Non-pigmented ciliary epithelial cell (primary cell): ENCODE measurements at regions not wholly inside any gene's neighbourhood (a gene's known extent, or its start where the extent isn't known, plus 50 kb on each side); places are given as distances from the start of the nearest gene placed in this dataset.
"Not testable (repeated sequence)": the region's sequence is repeated elsewhere in the genome, so short reads cannot be mapped to it uniquely, and the experiment has no call there.

Source experiments
- DNase-seq: peaks from one replicate; pipeline ENCODE4 v3.0.0-alpha.2; 2010; ENCODE audit warnings: low read depth

GRCh38 chr14:24744641-24745040 is 110.7 kb upstream of the GZMB start:
- DNase-seq, result no peak

- peak; percentile 37 for DNase-seq
Measured at GRCh38 chr14:24741871-24742270, 107.9 kb upstream of the GZMB start.

- DNase-seq, result no peak
Measured at GRCh38 chr14:24735984-24736630, 102.1 kb upstream of the GZMB start.

- peak; percentile 19 for DNase-seq
Measured at GRCh38 chr14:24734917-24735500, 101.0 kb upstream of the GZMB start.

GRCh38 chr14:24726480-24726879 is 92.5 kb upstream of the GZMB start:
- no peak for DNase-seq

- DNase-seq, result no peak
Measured at GRCh38 chr14:24725311-24725710, 91.3 kb upstream of the GZMB start.

GRCh38 chr14:24721775-24722174 is 87.8 kb upstream of the GZMB start:
- no peak for DNase-seq

GRCh38 chr14:24715239-24715638 is 81.2 kb upstream of the GZMB start:
- no peak for DNase-seq

- DNase-seq, result no peak
Measured at GRCh38 chr14:24713404-24713803, 79.4 kb upstream of the GZMB start.

- no peak for DNase-seq
Measured at GRCh38 chr14:24712909-24713308, 78.9 kb upstream of the GZMB start.

- DNase-seq, result no peak
Measured at GRCh38 chr14:24712374-24712773, 78.4 kb upstream of the GZMB start.

GRCh38 chr14:24710403-24711112 is 76.6 kb upstream of the GZMB start:
- DNase-seq, result peak; percentile 22

GRCh38 chr14:24708684-24709083 is 74.7 kb upstream of the GZMB start:
- no peak for DNase-seq

GRCh38 chr14:24706351-24706750 is 72.4 kb upstream of the GZMB start:
- DNase-seq, result no peak

- DNase-seq, result no peak
Measured at GRCh38 chr14:24705840-24706239, 71.8 kb upstream of the GZMB start.

- no peak for DNase-seq
Measured at GRCh38 chr14:24701062-24701461, 67.1 kb upstream of the GZMB start.

- no peak for DNase-seq
Measured at GRCh38 chr14:24700511-24700910, 66.5 kb upstream of the GZMB start.

GRCh38 chr14:24699052-24699451 is 65.1 kb upstream of the GZMB start:
- DNase-seq, result no peak

GRCh38 chr14:24696280-24696920 is 62.4 kb upstream of the GZMB start:
- not testable (repeated sequence) for DNase-seq

GRCh38 chr14:24695265-24696241 is 61.6 kb upstream of the GZMB start:
- no peak for DNase-seq

- no peak for DNase-seq
Measured at GRCh38 chr14:24694680-24695079, 60.7 kb upstream of the GZMB start.

- no peak for DNase-seq
Measured at GRCh38 chr14:24693983-24694382, 60.0 kb upstream of the GZMB start.
